HS-5 (cell line): ENCODE measurements at regions not wholly inside any gene's neighbourhood (a gene's known extent, or its start where the extent isn't known, plus 50 kb on each side); places are given as distances from the start of the nearest gene placed in this dataset.

Source experiments
- DNase-seq: peaks from one replicate; pipeline ENCODE4 v3.0.0-alpha.2; 2012; ENCODE audit warnings: low read depth

DNA sequence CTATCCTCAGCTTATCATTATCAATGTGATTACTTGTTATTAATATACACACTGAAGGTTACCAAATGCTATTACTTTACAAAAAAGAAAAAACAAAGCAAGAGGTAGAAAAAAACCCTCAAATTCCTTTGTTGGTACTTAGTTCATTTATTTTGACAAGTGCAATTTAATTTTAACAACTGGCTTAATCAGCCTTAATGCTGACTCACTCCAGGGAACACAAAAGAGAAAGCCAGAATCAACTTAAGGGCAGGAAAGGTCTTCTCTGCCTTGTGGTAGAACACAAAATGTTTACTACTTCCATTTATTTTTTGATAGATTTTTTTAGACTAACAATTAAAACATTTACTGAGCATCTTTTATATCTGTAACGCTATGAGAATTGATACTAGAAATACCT, 417.1 kb downstream of the PCDH17 start:
- no peak for DNase-seq

DNA sequence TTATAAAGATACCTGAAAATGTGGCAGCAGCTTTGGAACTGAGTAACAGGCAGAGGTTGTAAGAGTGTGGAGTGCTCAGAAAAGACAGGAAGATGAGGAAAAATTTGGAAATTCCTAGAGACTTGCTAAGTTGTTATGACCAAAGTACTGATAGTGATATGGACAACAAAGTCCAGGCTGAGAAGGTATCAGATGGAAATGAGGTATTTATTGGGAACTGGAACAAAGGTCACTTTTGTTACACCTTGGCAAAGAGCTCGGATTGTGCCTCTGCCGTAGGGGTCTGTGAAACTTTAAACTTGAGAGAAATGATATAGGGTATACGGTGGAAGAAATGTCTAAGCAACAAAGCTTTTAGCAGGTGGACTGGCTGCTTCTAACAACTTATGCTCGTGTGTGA, 419.9 kb downstream of the PCDH17 start:
- no peak for DNase-seq

DNA sequence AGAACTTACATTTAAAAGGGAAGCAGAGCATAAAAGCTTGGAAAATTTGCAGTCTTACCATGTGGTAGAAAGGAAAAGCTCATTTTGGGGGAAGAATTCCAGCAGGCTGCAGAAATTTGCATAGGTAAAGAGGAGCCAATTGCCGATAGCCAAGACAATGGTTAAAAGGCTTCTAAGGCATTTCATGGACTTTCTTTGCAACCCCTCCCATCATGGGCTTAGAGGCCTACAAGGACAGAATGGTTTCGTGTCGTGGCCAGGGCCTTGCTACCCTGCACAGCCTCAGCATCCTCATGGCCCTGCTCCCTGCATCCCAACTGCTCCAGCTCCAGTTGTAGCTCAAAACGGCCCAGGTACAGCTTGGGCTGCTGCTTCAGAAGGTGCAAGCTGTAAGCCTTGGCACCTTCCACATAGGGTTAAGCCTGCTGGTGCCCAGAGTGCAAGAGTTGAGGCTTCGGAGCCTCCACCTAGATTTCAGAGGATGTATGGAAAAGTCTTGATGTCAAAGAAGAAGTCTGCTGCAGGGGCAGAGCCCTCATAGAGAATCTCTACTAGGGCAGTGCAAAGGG, 420.3 kb downstream of the PCDH17 start:
- no peak for DNase-seq

DNA sequence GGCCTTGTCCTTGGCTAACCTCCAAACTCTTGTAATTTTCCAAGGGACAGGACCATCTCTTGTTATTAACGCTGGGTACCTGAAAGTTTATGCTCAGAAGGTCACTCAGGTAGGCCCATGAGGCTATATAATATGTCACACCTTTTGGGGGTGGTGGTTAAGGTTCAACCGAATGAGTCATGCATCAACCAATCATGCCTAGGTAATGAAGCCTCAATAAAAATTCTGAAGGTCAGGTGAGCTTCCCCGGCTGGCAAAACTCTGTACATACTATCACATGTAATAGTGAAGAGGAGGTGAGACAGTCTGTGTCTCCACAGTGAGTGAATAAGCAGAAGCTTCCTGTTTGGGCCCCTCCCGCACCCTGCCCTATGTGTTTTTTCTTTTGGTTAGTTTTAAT, 424.9 kb downstream of the PCDH17 start:
- DNase-seq = no peak

DNA sequence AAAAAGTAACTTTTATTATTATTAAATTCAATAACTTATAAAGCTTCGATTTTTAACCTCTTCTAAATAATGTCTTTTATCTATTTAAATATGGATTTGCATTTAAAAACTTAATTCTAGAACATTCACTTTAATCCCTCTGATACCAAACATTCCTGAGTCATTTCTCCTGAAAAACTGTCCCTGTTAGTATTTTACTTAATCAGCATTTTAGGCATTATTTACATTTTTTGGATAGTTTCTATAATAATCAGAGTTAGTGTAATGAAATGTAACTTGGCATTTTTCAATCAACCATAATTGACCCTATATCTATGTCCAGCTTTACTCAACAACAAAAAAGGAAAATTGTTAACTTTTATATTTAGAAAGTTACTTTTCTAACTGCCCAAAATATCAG, 428.1 kb downstream of the PCDH17 start:
- no peak for DNase-seq

DNA sequence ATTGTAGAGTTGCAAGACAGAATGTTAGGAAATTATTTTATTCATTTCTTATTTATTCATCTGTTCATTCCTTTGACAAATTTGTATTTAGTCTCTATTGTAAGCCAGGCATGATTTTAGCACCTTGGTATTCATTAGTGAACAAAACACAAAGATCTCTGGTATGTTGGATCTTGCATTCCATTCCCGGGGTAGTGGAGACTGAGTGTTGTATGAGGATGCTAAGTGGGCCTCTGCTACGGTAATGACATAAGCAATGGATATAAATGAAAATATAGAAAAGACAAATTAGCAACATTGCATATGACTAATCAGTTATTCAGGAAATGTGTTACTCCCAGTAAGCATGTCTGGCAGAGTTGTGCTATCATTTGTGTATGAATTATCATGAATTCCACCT, 449.3 kb downstream of the PCDH17 start:
- DNase-seq = no peak

DNA sequence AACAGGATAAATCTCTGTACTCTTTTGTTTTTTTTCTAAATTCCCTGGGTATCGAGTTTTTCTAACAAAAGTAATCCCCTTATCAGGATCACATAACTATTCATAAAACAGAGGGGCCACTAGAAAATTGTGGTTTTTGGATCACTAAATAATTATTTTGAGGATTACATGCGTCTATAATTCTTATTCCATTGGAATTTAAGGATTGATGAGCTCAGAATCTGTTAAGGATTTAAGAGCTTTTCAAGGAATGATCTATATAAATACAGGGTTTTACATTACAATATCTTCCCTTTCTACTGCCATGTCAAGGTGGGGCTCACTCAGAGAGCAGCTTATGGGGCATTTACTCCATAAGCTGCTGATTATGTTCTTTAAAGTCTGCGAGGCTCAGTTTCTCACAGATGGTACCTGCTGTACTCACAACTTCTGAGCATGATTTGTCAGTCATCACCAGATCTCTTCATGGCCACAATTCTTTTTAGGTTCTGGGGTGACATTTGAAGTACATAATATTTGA, 449.8 kb downstream of the PCDH17 start:
- no peak for DNase-seq

DNA sequence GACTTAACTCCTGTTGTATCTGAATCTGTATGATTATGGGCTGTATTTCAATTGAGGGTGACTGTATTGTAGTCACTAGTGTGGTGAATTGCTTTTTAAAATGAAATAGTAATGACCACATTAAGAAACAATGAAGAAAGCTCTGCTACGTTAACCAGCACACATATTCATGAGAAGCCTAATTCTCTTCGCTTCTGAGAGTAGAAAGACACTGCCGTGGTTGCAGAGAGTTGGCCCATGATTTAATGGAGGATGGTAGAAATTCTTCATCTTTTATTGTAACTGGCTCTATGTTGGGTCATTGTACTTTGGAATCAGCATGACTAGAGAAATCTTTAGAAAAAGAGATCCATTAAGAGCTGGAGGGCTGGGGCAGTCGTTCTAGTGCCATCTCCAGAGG, 451.5 kb downstream of the PCDH17 start:
- no peak for DNase-seq

DNA sequence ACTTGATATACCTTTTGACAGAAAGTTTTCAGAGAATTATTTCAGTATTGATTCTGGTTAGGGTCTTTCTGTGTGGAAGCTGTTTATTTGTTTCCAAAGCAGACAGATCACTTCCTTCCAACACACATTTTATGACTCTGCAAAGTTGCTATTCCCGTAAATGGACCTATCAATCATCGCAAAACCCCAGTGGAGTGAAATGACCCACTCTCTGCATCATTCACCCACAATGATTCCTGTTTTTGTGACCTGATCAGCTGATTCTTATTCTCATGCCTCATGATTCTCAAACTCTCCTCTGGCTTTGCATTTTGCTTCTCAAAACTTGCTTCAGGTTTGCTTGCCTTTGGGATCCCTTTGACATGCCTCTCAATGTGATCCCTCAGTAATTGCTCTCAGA, 453.7 kb downstream of the PCDH17 start:
- DNase-seq = no peak

DNA sequence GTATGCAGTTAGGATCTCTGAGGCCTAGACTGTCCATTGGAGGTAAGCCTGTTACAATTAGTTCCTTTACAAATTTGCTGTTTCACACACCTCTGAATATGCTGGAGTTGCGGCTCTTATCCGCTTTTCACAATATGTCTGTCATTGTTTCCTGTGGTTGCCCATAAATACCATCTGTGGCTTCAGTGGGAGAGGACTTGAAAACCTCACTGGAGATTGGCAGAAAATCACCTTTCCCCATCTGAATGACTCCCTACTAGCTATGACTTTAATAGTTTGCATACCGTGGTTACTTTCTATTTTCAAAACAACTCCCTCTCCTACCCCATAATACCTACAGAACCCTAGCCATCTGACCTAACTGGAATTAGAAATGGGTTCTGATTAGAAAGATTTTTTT, 454.3 kb downstream of the PCDH17 start:
- DNase-seq = no peak

DNA sequence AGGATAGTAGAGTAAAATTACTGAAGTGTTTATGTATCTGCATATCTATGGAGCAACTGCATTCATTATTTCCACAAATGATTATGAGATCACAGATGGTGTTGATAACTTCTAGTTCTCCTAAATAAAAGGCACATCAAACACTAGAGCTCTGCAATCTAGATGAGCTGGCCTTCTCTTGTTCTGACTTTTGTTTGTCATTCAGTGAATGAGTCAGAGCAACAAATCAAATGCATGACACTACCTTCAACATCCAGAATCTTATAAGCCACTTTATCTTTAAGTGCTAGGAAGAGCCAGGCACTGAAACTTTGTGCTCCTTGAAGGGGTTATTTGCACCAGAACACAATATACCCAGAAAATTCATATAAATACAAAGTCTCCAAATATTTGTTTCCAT, 456.0 kb downstream of the PCDH17 start:
- no peak for DNase-seq

DNA sequence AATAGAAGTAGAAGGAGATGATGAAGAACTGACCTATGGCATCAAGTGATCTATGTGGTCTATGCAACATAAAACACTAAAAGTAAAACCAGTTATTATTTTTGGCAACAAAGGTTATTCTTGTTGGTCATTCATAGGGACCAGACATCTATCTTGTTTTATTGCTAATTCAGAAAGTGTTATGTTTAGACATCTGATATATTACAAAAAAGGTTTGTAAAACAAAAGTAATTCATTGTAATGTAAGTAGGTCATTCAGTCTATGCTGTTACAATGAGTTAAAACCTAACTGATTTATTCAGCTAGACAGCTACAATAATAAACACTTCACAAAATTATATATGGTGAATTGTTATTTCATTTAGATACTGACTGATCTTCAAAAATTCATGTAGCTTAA, 461.9 kb downstream of the PCDH17 start:
- DNase-seq = no peak

DNA sequence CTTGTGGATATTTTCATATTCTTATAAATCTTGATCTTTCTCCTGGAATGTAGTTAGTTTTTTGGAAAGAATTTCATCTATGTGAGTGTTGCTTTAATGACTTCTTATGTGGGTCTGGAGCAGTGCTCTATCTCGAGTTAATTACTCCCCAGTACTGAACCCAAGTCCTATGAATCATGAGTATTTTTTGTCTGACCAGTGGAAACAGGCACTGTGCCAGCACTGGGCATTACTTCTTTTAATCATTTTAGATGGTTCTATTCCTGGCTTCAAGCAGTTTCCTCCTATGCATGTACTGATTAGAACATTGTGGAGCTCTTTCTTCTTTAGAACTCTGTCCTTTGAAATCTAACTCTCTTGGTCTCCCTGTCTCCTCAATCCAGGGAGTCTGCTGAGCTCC, 466.3 kb downstream of the PCDH17 start:
- no peak for DNase-seq

DNA sequence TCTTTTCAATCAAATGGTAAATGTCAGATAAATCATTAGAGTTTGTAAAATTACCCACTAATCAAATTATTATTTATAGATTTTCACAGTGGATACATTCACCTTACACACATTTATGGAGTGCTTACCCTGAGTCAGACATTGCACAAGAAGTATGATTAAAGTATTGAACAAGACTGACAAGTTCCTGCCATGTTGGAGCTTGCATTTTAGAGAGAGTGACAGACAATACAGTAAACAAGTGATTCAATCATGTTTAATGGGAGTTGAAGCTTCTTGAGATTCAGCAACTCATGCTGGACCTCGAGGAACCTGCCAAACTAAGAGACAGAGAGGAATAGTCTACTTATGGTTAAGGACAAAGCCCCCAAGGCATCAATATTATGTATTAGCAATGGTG, 487.8 kb downstream of the PCDH17 start:
- DNase-seq = no peak

DNA sequence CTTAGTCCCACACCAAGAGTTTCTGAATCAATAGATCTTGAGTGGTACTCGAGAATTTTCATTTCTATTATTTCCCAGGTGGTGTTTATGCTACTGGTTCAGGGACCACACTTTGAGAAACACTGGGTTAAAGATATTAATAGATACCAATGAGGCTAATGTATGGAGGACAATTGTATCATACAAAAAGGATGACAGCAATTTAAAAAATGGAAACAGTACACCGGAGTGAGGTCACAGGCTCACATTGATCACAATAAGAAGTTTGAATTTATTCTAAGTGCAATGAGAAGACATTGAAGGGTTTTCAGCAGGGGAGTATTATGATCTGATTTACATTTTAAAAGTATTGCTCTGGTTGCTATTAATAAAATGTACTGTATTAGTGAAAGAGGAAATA, 488.3 kb downstream of the PCDH17 start:
- DNase-seq = no peak

DNA sequence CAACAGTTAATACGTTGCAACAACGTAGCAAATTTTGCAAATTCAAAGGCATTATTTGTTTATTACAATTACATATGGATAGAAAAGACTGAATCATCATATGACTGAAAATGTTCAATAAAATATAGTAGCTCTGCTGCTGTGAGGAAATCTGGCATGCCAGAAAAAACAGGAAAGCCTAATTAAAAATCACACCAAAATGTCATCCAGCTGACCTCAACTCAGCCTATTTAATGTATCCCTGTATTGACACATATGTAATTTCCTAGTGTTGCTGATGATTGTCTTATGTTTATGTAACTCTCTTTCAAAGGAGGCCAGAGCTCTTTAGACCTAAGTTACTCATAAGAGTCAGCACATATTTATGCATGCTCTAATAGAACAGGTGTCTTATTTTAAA, 495.0 kb downstream of the PCDH17 start:
- no peak for DNase-seq

DNA sequence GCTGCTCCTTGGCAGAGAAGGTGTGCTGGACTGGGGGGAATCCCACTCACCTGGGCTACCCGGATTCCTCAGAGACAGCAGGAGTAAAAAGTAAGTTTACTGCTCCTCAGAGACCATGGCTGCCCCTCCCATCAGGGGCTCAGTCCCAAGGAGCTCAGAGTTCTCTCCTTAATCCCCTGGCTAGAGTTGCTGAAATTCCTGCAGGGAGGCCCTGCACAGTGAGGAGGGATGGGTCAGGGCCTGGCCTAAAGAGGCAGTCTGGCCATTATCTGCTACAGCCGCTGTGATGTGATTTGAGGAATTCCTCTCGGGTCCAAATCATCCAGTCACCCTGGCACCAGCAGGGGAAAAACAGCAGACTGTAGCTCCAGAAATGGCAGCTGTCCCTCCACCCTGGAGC, 502.5 kb downstream of the PCDH17 start:
- no peak for DNase-seq

DNA sequence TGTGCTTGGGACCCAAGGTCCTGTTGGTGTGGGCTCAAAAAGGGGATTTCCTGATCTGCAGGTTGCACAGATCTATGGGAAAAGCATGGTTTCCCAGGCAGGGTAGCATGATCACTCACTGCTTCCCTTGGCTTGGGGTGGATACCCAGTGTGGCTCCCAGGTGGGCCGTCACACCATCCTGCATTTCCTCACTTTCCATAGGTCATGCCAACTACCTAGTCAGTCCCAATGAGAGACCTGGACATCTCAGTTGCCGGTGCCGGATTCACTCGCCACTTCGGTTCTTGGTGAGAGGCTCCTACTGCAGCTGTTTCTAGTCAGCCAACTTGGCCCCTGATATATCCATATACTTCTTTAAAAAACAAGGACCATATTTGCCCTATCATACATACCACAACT, 503.0 kb downstream of the PCDH17 start:
- no peak for DNase-seq

DNA sequence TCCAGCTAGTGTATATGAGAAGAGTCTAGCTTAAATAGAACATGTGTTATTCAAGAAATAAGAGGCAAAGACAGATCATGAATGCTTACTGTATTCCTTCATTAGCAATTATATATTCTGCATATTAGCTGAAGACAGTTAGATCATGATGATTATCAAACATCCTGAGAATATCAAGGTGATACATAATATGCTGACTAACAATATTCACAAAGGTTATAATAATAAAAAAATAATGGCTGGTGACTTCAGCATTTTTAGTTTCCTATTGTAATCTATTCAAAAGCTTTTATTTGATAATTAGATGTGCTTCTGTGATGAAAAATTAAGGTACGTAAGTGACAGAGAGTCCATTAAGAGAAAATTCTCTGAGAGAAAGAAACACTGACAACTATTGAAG, 511.4 kb downstream of the PCDH17 start:
- DNase-seq = no peak

DNA sequence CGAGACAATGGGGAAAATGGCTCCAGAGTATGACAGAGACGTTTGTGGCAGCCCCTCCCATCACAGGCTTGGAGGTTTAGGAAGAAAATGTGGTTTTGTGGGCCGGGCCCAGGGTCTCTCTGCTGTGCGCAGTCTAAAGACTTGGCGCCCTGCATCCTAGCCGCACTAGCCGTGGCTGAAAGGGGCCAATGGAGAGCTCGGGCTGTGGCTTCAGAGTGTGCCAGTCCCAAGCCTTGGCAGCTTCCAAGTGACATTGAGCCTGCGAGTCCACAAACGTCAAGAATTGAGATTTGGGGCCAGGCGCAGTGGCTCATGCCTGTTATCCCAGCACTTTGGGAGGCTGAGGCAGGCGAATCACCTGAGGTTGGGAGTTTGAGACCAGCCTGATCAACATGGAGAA, 513.1 kb downstream of the PCDH17 start:
- DNase-seq = no peak

DNA sequence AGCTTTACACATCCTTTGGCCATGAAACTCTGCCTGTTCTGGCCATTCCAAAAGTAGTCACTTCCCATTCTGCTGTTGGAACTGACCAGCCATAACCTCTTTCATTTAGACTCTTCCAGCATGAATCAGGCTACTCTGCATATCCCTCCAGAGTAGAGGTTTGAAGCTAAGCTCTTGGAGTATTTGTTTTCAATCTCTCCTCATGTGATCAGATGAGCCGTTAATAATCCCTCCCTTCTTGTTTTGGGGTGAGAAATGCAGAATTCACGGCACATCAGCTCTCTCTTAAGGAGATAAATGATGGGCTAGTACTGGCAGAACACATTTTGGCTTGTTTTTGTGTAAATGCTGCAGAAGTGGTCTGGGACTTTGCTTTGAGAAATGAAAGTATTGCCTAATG, 519.9 kb downstream of the PCDH17 start:
- no peak for DNase-seq

DNA sequence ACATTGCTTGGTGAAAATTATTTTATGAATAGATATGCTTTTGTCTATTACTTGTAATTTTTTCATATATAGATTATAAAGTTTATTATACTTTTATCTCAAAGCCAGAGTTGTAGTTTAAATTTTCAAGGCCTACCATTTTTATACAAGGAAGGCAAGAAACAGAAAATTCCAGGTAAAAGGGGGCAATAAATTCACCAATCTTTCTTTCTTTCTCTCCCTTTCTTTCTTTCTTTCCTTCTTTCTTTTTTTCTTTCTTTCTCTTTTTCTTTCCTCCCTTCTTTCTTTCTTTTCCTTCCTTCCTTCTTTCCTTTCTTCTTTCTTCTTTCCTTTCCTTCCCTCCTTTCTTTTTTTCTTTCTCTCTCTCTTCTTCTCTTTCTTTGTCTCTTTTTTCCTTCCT, 529.4 kb downstream of the PCDH17 start:
- no peak for DNase-seq

DNA sequence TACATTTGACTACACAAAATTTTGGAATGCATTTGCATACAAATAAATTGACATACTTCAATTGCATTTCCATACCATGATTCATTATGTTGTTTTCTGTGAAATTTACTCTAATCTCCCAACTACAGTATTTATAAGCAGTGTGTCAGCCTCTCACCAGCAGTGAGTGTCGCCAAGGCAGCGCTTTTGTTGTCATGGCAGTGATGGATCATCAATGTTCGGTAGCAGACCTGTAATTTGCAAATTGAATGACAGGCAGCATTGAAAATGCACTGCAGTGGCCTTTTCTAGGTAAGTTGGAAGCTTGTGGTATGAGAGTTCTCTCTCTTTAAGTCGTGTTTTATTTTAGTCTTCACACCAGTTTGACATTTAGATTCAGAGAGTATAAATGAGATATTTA, 534.1 kb downstream of the PCDH17 start:
- DNase-seq = no peak

DNA sequence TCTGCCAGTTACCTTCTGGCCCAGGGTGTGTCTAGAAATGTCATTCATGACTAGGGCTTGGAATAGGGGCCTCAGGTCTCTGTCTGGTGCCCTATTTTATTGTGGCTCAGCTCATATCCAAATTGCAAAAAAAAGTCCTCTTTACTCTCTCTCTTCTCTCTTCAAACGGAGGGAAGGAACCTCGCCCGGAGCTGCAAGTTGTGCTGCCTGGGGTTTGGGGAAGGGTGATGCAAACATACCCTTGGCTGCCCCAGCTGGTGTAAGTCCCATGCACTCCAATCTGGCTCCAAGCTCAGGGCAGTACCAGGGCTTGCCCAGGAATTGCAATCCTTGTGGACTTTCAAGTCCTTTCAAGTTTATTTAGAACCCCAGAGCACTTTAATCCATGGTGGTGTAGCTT, 549.6 kb downstream of the PCDH17 start:
- DNase-seq = no peak

DNA sequence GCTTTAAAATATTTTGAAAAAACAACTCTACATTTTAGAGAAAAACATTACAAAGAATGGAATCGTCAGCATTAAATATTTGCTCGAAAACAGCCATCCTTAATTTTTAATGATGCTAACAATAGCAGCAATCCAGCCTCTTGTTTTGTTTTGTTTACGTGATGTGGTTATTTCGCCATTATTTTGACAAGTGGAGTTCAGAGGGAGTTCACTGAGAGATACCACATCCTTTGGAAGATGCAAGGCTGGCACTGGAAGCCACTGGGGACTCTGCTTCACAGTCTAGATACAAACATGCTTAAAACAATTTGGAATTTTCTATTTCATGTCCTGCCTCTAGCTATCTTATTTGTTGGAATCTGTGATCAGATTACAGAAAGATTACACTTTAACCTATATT, 556.3 kb downstream of the PCDH17 start:
- no peak for DNase-seq
